GM23248 (cell line): ENCODE measurements at regions not wholly inside any gene's neighbourhood (a gene's known extent, or its start where the extent isn't known, plus 50 kb on each side); places are given as distances from the start of the nearest gene placed in this dataset.

Source experiments
- EZH2 ChIP-seq: fragments of 200-600 bp; sonication (generic); IDR thresholded peaks from 2 replicates; pipeline ENCODE4 v1.6.1; 2018; ENCODE audit warnings: antibody characterized with exemption, mild to moderate bottlenecking; ENCODE audit not compliant: insufficient read depth, poor library complexity, severe bottlenecking
- EZH2phosphoT487 ChIP-seq: fragments of 200-600 bp; sonication (generic); IDR thresholded peaks from 2 replicates; pipeline ENCODE4 v1.6.1; 2018; ENCODE audit warnings: antibody characterized with exemption, moderate library complexity, mild to moderate bottlenecking, low read depth; ENCODE audit not compliant: insufficient read depth

DNA sequence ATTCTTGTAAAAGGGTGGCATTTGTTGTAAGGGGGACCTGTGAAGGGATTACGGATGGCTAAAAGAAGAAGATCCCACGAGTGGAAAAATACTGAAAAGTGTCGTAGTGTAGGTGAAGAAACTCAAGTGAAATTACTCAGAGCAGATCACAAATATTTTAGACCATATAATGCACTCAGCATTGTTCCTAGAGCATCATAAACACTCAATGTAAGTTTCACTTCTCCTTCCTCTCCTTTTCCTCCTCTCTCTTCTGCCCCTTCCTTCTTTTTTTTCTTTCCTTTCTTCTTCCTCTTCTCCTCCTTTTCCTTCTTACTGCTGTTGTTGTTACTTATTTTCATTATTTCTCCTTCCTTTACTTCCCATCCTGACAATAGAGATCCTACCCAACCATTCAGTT is 445.6 kb downstream of the ADAMTS20 start:
- TF ChIP-seq EZH2phosphoT487 (no peak), EZH2 (no peak)
